H9 (cell line): ENCODE measurements at regions not wholly inside any gene's neighbourhood (a gene's known extent, or its start where the extent isn't known, plus 50 kb on each side); places are given as distances from the start of the nearest gene placed in this dataset.

Source experiments
- DNase-seq: peaks from one replicate; pipeline ENCODE4 v3.0.0-alpha.2; 2017
- H2AFZ ChIP-seq: one replicate; pipeline ENCODE4 v1.6.1; 2013; ENCODE audit warnings: mild to moderate bottlenecking, low read length, control low read depth, moderate library complexity
- H2AK5ac ChIP-seq: 2 replicates; pipeline ENCODE4 v1.6.1; 2013; ENCODE audit warnings: low read length, control low read depth, mixed read lengths; ENCODE audit not compliant: insufficient read length
- H2BK120ac ChIP-seq: one replicate; pipeline ENCODE4 v1.6.1; 2013; ENCODE audit warnings: low read depth, mild to moderate bottlenecking, low read length, control low read depth, inconsistent platforms; ENCODE audit not compliant: poor library complexity, severe bottlenecking
- H2BK12ac ChIP-seq: 2 replicates; pipeline ENCODE4 v1.6.1; 2013; ENCODE audit warnings: low read length, control low read depth, mixed read lengths, low read depth; ENCODE audit not compliant: insufficient read length
- H2BK15ac ChIP-seq: 2 replicates; pipeline ENCODE4 v1.6.1; 2013; ENCODE audit warnings: low read depth, low read length, control low read depth
- H2BK20ac ChIP-seq: one replicate; pipeline ENCODE4 v1.6.1; 2013; ENCODE audit warnings: low read depth, mild to moderate bottlenecking, low read length, control low read depth, inconsistent platforms; ENCODE audit not compliant: poor library complexity, severe bottlenecking
- H2BK5ac ChIP-seq: 2 replicates; pipeline ENCODE4 v1.6.1; 2013; ENCODE audit warnings: low read length, control low read depth, mixed read lengths; ENCODE audit not compliant: insufficient read length
- H3K14ac ChIP-seq: 2 replicates; pipeline ENCODE4 v1.6.1; 2013; ENCODE audit warnings: low read length, control low read depth; ENCODE audit not compliant: insufficient read depth
- H3K18ac ChIP-seq: 2 replicates; pipeline ENCODE4 v1.6.1; 2013; ENCODE audit warnings: low read depth, mild to moderate bottlenecking, mixed read lengths, low read length, control low read depth; ENCODE audit not compliant: insufficient read length
- H3K23ac ChIP-seq: 2 replicates; pipeline ENCODE4 v1.6.1; 2013; ENCODE audit warnings: low read length, control low read depth, mixed read lengths, low read depth; ENCODE audit not compliant: insufficient read length
- H3K23me2 ChIP-seq: 2 replicates; pipeline ENCODE4 v1.6.1; 2013; ENCODE audit warnings: low read depth, mild to moderate bottlenecking, mixed read lengths, low read length, control low read depth; ENCODE audit not compliant: insufficient read length, poor library complexity, severe bottlenecking
- H3K27ac ChIP-seq: 2 replicates; pipeline ENCODE4 v1.5.1; 2013; ENCODE audit warnings: low read length, control low read depth, mixed read lengths, low read depth; ENCODE audit not compliant: insufficient read length
- H3K27me3 ChIP-seq: 2 replicates; pipeline ENCODE4 v1.6.1; 2013; ENCODE audit warnings: low read length, control low read depth, inconsistent platforms; ENCODE audit not compliant: insufficient read depth
- H3K4ac ChIP-seq: 2 replicates; pipeline ENCODE4 v1.6.1; 2013; ENCODE audit warnings: low read depth, mild to moderate bottlenecking, control low read depth, inconsistent platforms, low read length, moderate library complexity
- H3K4me1 ChIP-seq: 2 replicates; pipeline ENCODE4 v1.6.1; 2013; ENCODE audit warnings: low read length, control low read depth, inconsistent platforms; ENCODE audit not compliant: insufficient read depth
- H3K4me2 ChIP-seq: 2 replicates; pipeline ENCODE4 v1.6.1; 2013; ENCODE audit warnings: low read length, control low read depth, mixed read lengths; ENCODE audit not compliant: insufficient read length, insufficient read depth
- H3K56ac ChIP-seq: 2 replicates; pipeline ENCODE4 v1.6.1; 2013; ENCODE audit warnings: low read depth, mild to moderate bottlenecking, mixed read lengths, low read length, control low read depth; ENCODE audit not compliant: insufficient read length
- H3K79me1 ChIP-seq: 2 replicates; pipeline ENCODE4 v1.6.1; 2013; ENCODE audit warnings: low read depth, mild to moderate bottlenecking, moderate library complexity, low read length, control low read depth, inconsistent platforms; ENCODE audit not compliant: insufficient read depth, poor library complexity, severe bottlenecking
- H3K79me2 ChIP-seq: 2 replicates; pipeline ENCODE4 v1.6.1; 2013; ENCODE audit warnings: low read length, control low read depth, inconsistent platforms; ENCODE audit not compliant: insufficient read depth
- H3K9ac ChIP-seq: 2 replicates; pipeline ENCODE4 v1.6.1; 2013; ENCODE audit warnings: low read length, control low read depth, mixed read lengths; ENCODE audit not compliant: insufficient read length; ENCODE audit errors: extremely low read depth
- H3K9me3 ChIP-seq: one replicate; pipeline ENCODE4 v1.6.1; 2013; ENCODE audit warnings: low read depth, low read length, inconsistent platforms; ENCODE audit not compliant: control insufficient read depth
- H3T11ph ChIP-seq: one replicate; pipeline ENCODE4 v1.6.1; 2013; ENCODE audit warnings: mild to moderate bottlenecking, low read length, control low read depth, inconsistent platforms
- H4K20me1 ChIP-seq: one replicate; pipeline ENCODE4 v1.6.1; 2013; ENCODE audit not compliant: control insufficient read depth, insufficient read length, insufficient read depth
- H4K5ac ChIP-seq: 2 replicates; pipeline ENCODE4 v1.6.1; 2013; ENCODE audit warnings: low read depth, mild to moderate bottlenecking, mixed read lengths, low read length, control low read depth; ENCODE audit not compliant: insufficient read length
- H4K8ac ChIP-seq: replicated peaks from 2 replicates; pipeline ENCODE4 v1.6.1; 2013; ENCODE audit warnings: low read length, control low read depth, mixed read lengths, low read depth; ENCODE audit not compliant: insufficient read length
- H4K91ac ChIP-seq: 2 replicates; pipeline ENCODE4 v1.6.1; 2013; ENCODE audit warnings: low read depth, mild to moderate bottlenecking, moderate library complexity, mixed read lengths, low read length, control low read depth; ENCODE audit not compliant: insufficient read length
- H3K27ac Mint-ChIP-seq, 3 experiments: 2 replicates in 2 of 3; 3 replicates in 1 of 3; pipeline ENCODE4 v1.8.0; 2020 to 2021; ENCODE audit warnings: mixed read lengths in 3 of 3, mild to moderate bottlenecking in 1 of 3, moderate library complexity in 1 of 3
- H3K27me3 Mint-ChIP-seq: 2 replicates; pipeline ENCODE4 v1.8.0; 2021; ENCODE audit warnings: low read depth, mild to moderate bottlenecking, moderate library complexity, mixed read lengths
- H3K36me3 Mint-ChIP-seq, 3 experiments: 2 replicates in 2 of 3; 3 replicates in 1 of 3; pipeline ENCODE4 v1.8.0; 2020 to 2021; ENCODE audit warnings: low read depth in 3 of 3, mixed read lengths in 3 of 3; ENCODE audit not compliant: insufficient read depth in 1 of 3
- H3K4me1 Mint-ChIP-seq, 2 experiments: 2 replicates each; pipeline ENCODE4 v1.8.0; 2020; ENCODE audit warnings: mixed read lengths in 2 of 2
- H3K4me3 Mint-ChIP-seq, 2 experiments: 2 replicates in 1 of 2; 3 replicates in 1 of 2; pipeline ENCODE4 v1.8.0; 2020 to 2021; ENCODE audit warnings: mild to moderate bottlenecking in 2 of 2, mixed read lengths in 2 of 2, moderate library complexity in 1 of 2
- H3K9me3 Mint-ChIP-seq, 2 experiments: 2 replicates in 1 of 2; 3 replicates in 1 of 2; pipeline ENCODE4 v1.8.0; 2020; ENCODE audit warnings: mild to moderate bottlenecking in 2 of 2, mixed read lengths in 2 of 2, moderate library complexity in 1 of 2
- CTCF ChIP-seq: fragments of 200-600 bp; sonication (generic); conservative IDR thresholded peaks from 3 replicates; pipeline ENCODE4 v1.8.0; 2021; ENCODE audit warnings: antibody characterized with exemption, mild to moderate bottlenecking
- WGBS: extraction: QIAGEN DNeasy Blood & Tissue Kit; methylation state at CpG from one replicate; pipeline ENCODE4 v1.1.7; 2013; ENCODE audit warnings: missing lambda C conversion rate, low lambda C conversion rate, mixed read lengths; ENCODE audit not compliant: insufficient read length; ENCODE audit errors: extremely low coverage; 5-methylcytosine and 5-hydroxymethylcytosine counted together

GRCh38 chr2:82796132-82796531, 1662.9 kb downstream of the SUCLG1 start:
- H3K23ac ChIP-seq: no peak overlapping the region
- TF ChIP-seq CTCF: no peak

More at GRCh38 chr2:82796132-82796531, 1662.9 kb downstream of the SUCLG1 start:
- no peak overlapping the region for H2BK120ac ChIP-seq
- no peak overlapping the region for H2BK15ac ChIP-seq
- Mint-ChIP-seq H3K36me3 (no peaks in the 10 kb centered on the region; a peak in 1 of 7 replicates), H3K4me3 (no peak overlapping the region), H3K27me3 (no peaks in the 10 kb centered on the region), H3K4me1 (peaks cover 8 to 11% of the 10 kb centered on the region in 2 experiments), H3K27ac (no peak overlapping the region), H3K9me3 (peaks cover 0 to 5% of the 10 kb centered on the region in 2 experiments; a peak in 1 of 5 replicates)
- no peak overlapping the region for H3K4me2 ChIP-seq
- no peak overlapping the region for H2BK12ac ChIP-seq
- no peak overlapping the region for H3K27ac ChIP-seq
- no peaks in the 10 kb centered on the region for H3K27me3 ChIP-seq
- H3K9me3 ChIP-seq: no peaks in the 10 kb centered on the region
- H4K8ac ChIP-seq: no peak overlapping the region
- no peak overlapping the region for H2BK20ac ChIP-seq
- no peak overlapping the region for H3K9ac ChIP-seq
- no peak overlapping the region for H2AFZ ChIP-seq
- no peak overlapping the region for H4K91ac ChIP-seq
- H3K23me2 ChIP-seq: no peaks in the 10 kb centered on the region
- 0 out of 2 replicates have a peak, but pooled peaks cover 3% of the 10 kb centered on the region for H3K4me1 ChIP-seq
- no peak overlapping the region for H4K5ac ChIP-seq
- no peak overlapping the region for H3K4ac ChIP-seq
- H3K14ac ChIP-seq: no peak overlapping the region
- no peak overlapping the region for H2AK5ac ChIP-seq
- no peak overlapping the region for H3K18ac ChIP-seq
- no CpG with 5 or more reads among the region's 1 CpG for WGBS
- no peak overlapping the region for H3K56ac ChIP-seq
- H2BK5ac ChIP-seq: no peak overlapping the region
- H3K79me2 ChIP-seq: no peaks in the 10 kb centered on the region
- no peaks in the 10 kb centered on the region for H3K79me1 ChIP-seq
- no peak overlapping the region for H3T11ph ChIP-seq
- no peak for DNase-seq
- no peaks in the 10 kb centered on the region for H4K20me1 ChIP-seq
